CD14-positive monocyte (primary cell): ENCODE measurements at regions not wholly inside any gene's neighbourhood (a gene's known extent, or its start where the extent isn't known, plus 50 kb on each side); places are given as distances from the start of the nearest gene placed in this dataset.

Experiments used
- DNase-seq, 3 donors: peaks; one replicate each; pipeline ENCODE4 v3.0.0-alpha.2; 2011 to 2022
- H2AFZ ChIP-seq: 2 replicates; pipeline ENCODE4 v1.6.0; 2012; ENCODE audit warnings: mild to moderate bottlenecking, low read depth, low read length, inconsistent platforms; ENCODE audit not compliant: insufficient read depth, poor library complexity, severe bottlenecking
- H3K27ac ChIP-seq, 2 donors: 1 replicate in 1 of 2; 2 replicates in 1 of 2; pipeline ENCODE4 v1.5.1; 2012 to 2013; ENCODE audit warnings: low read length in 2 of 2, control low read depth in 1 of 2, inconsistent platforms in 1 of 2, low read depth in 1 of 2, mild to moderate bottlenecking in 1 of 2
- H3K27me3 ChIP-seq, 2 donors: one replicate each; pipeline versions ENCODE4 v1.6.0 to v1.6.1; 2011 to 2013; ENCODE audit warnings: low read length in 2 of 2; ENCODE audit not compliant: control insufficient read depth in 2 of 2, insufficient read depth in 2 of 2
- H3K36me3 ChIP-seq, 2 donors: replicated peaks in 1 of 2; 1 replicate in 1 of 2; 2 replicates in 1 of 2; pipeline versions ENCODE4 v1.5.1 to v1.6.1; 2012 to 2013; ENCODE audit warnings: low read length in 2 of 2, control low read depth in 1 of 2, inconsistent platforms in 1 of 2, mild to moderate bottlenecking in 1 of 2; ENCODE audit not compliant: insufficient read depth in 2 of 2, control insufficient read depth in 1 of 2
- H3K4me1 ChIP-seq, 2 donors: 1 replicate in 1 of 2; 2 replicates in 1 of 2; pipeline versions ENCODE4 v1.5.1 to v1.6.1; 2012 to 2013; ENCODE audit warnings: low read length in 2 of 2, control low read depth in 1 of 2, inconsistent platforms in 1 of 2, mild to moderate bottlenecking in 1 of 2, moderate library complexity in 1 of 2; ENCODE audit not compliant: insufficient read depth in 2 of 2, control insufficient read depth in 1 of 2
- H3K4me2 ChIP-seq: replicated peaks from 2 replicates; pipeline ENCODE3; 2012; ENCODE audit warnings: low read length, moderate library complexity, mild to moderate bottlenecking; ENCODE audit not compliant: poor library complexity, severe bottlenecking; ENCODE audit errors: extremely low read depth
- H3K4me3 ChIP-seq, 3 experiments: fragments of 200-600 bp in 1 of 3; sonication (generic) in 1 of 3; replicated peaks in 1 of 3; 1 replicate in 2 of 3; 2 replicates in 1 of 3; pipeline ENCODE4 v1.5.1; 2011 to 2013; ENCODE audit warnings: low read length in 3 of 3, mild to moderate bottlenecking in 3 of 3, control low read depth in 2 of 3, low read depth in 2 of 3, inconsistent platforms in 1 of 3, moderate library complexity in 1 of 3
- H3K79me2 ChIP-seq: 2 replicates; pipeline ENCODE4 v1.6.0; 2012; ENCODE audit warnings: mild to moderate bottlenecking, control low read depth, inconsistent platforms, low read length, moderate library complexity; ENCODE audit not compliant: insufficient read depth
- H3K9ac ChIP-seq: 2 replicates; pipeline ENCODE4 v1.6.0; 2017; ENCODE audit warnings: low read length, mild to moderate bottlenecking; ENCODE audit not compliant: insufficient read depth, poor library complexity, severe bottlenecking
- H3K9me3 ChIP-seq, 2 donors: replicated peaks in 1 of 2; 1 replicate in 1 of 2; 2 replicates in 1 of 2; pipeline versions ENCODE4 v1.5.1 to v1.6.1; 2012 to 2013; ENCODE audit warnings: low read length in 2 of 2, control low read depth in 1 of 2; ENCODE audit not compliant: control insufficient read depth in 1 of 2, insufficient read depth in 1 of 2
- H4K20me1 ChIP-seq: 2 replicates; pipeline ENCODE4 v1.6.0; 2012; ENCODE audit warnings: mild to moderate bottlenecking, low read length, control low read depth, moderate library complexity; ENCODE audit not compliant: insufficient read depth
- H3K27ac Mint-ChIP-seq, 7 donors: one replicate each; pipeline ENCODE4 v1.8.0; 2020; ENCODE audit warnings: mild to moderate bottlenecking in 7 of 7, mixed read lengths in 7 of 7, moderate library complexity in 6 of 7, inconsistent platforms in 2 of 7
- H3K27me3 Mint-ChIP-seq, 3 donors: one replicate each; pipeline ENCODE4 v1.8.0; 2021 to 2022; ENCODE audit warnings: low read depth in 3 of 3, mild to moderate bottlenecking in 3 of 3, mixed read lengths in 3 of 3, moderate library complexity in 3 of 3, inconsistent platforms in 1 of 3
- H3K36me3 Mint-ChIP-seq, 2 donors: one replicate each; pipeline ENCODE4 v1.8.0; 2020; ENCODE audit warnings: mixed read lengths in 2 of 2, inconsistent platforms in 1 of 2, mild to moderate bottlenecking in 1 of 2
- H3K4me1 Mint-ChIP-seq: one replicate; pipeline ENCODE4 v1.8.0; 2020; ENCODE audit warnings: mild to moderate bottlenecking, mixed read lengths
- H3K4me3 Mint-ChIP-seq, 2 donors: one replicate each; pipeline ENCODE4 v1.8.0; 2020; ENCODE audit warnings: mild to moderate bottlenecking in 2 of 2, mixed read lengths in 2 of 2, moderate library complexity in 1 of 2
- H3K9me3 Mint-ChIP-seq, 7 donors: one replicate each; pipeline ENCODE4 v1.8.0; 2020 to 2022; ENCODE audit warnings: mixed read lengths in 7 of 7, mild to moderate bottlenecking in 6 of 7, moderate library complexity in 6 of 7, inconsistent platforms in 2 of 7
- CTCF ChIP-seq: fragments of 200-600 bp; IDR thresholded peaks from one replicate; pipeline ENCODE4 v1.8.0; 2022; ENCODE audit warnings: antibody characterized with exemption, mild to moderate bottlenecking
- WGBS: methylation state at CpG from one replicate; pipeline ENCODE4 v1.1.5; 2013; ENCODE audit warnings: missing lambda C conversion rate; ENCODE audit not compliant: insufficient coverage; 5-methylcytosine and 5-hydroxymethylcytosine counted together
- intact Hi-C, 2 donors: fragments of 100-400 bp; cut with micrococcal nuclease; formaldehyde crosslinking; loops; one replicate each; pipeline versions ENCODE4 v1.15.0 to v1.15.1; 2023

GRCh38 chr9:24897826-24898225, 352.1 kb upstream of the IZUMO3 start:
- no peak for TF ChIP-seq CTCF
- Histone ChIP-seq H3K36me3 (no peaks in the 10 kb centered on the region), H3K9ac (no peak overlapping the region), H3K4me2 (no peak overlapping the region), H3K4me1 (no peaks in the 10 kb centered on the region), H2AFZ (no peak overlapping the region), H4K20me1 (no peaks in the 10 kb centered on the region), H3K27me3 (no peaks in the 10 kb centered on the region), H3K79me2 (no peaks in the 10 kb centered on the region), H3K9me3 (peaks cover 0 to 3% of the 10 kb centered on the region in 2 donors), H3K27ac (no peak overlapping the region), H3K4me3 (no peak overlapping the region)
- DNase-seq = no peak
- no peak overlapping the region for H3K4me3 Mint-ChIP-seq
- H3K36me3 Mint-ChIP-seq = no peaks in the 10 kb centered on the region
- peaks cover 0 to 2% (median 0%) of the 10 kb centered on the region in 3 donors for H3K27me3 Mint-ChIP-seq
- H3K9me3 Mint-ChIP-seq = peaks cover 0 to 7% (median 3%) of the 10 kb centered on the region in 7 donors
- no peak overlapping the region for H3K27ac Mint-ChIP-seq
- intact Hi-C loops = no loop called here
- WGBS = 94% methylated on average over 15 of the region's 15 CpGs
- no peaks in the 10 kb centered on the region for H3K4me1 Mint-ChIP-seq

- no peaks in the 10 kb centered on the region for H3K79me2 ChIP-seq
- H2AFZ ChIP-seq = no peak overlapping the region
- intact Hi-C loops = no loop called here
- no peaks in the 10 kb centered on the region for H3K4me1 ChIP-seq
- no peak overlapping the region for H3K4me2 ChIP-seq
- Mint-ChIP-seq H3K27me3 (no peaks in the 10 kb centered on the region), H3K36me3 (no peaks in the 10 kb centered on the region), H3K4me3 (no peak overlapping the region), H3K27ac (no peak overlapping the region), H3K9me3 (peaks cover 0 to 5% (median 0%) of the 10 kb centered on the region in 7 donors), H3K4me1 (no peaks in the 10 kb centered on the region)
- H3K36me3 ChIP-seq = no peaks in the 10 kb centered on the region
- H3K27me3 ChIP-seq = no peaks in the 10 kb centered on the region
- WGBS = no CpG with 5 or more reads among the region's 3 CpGs
- H3K4me3 ChIP-seq = no peak overlapping the region
- no peak overlapping the region for H3K9ac ChIP-seq
- DNase-seq = no peak
- H4K20me1 ChIP-seq = no peaks in the 10 kb centered on the region
- H3K9me3 ChIP-seq = no peaks in the 10 kb centered on the region
- TF ChIP-seq CTCF = no peak
- H3K27ac ChIP-seq = no peak overlapping the region
These were observed 335.7 kb upstream of the IZUMO3 start for GRCh38 chr9:24881361-24881760.
